SKM-1 treated with dmso at 0.1 percent for 144 hours (cell line): ENCODE measurements at regions not wholly inside any gene's neighbourhood (a gene's known extent, or its start where the extent isn't known, plus 50 kb on each side); places are given as distances from the start of the nearest gene placed in this dataset.
"Not testable (repeated sequence)": the region's sequence is repeated elsewhere in the genome, so short reads cannot be mapped to it uniquely, and the experiment has no call there.

Source experiments
- DNase-seq: peaks from one replicate; lab custom pipeline; 2025; ENCODE audit not compliant: unreplicated experiment; lab: John Stamatoyannopoulos, UW

GRCh38 chr14:39621223-39621622 lies 189.0 kb upstream of the FBXO33 start:
- no peak for DNase-seq

DNA sequence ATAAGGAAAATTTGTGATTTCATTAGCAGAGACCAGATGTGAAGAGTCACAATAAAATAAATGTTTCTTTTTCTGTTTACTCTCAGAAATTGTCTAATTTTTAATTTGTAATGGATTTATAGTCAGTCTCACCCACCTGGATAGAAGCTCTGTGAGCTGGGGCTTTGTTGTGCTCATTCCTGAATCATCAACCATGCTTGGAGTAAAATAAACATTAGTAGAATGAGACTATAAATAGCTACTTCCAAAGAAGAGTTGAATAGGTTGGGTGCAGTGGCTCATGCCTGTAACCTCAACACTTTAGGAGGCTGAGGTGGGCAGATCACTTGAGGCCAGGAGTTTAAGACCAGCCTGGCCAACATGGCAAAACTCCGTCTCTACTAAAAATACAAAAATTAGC lies 185.3 kb upstream of the FBXO33 start:
- no peak for DNase-seq

GRCh38 chr14:39615352-39615751 lies 183.1 kb upstream of the FBXO33 start:
- DNase-seq, result no peak

DNA sequence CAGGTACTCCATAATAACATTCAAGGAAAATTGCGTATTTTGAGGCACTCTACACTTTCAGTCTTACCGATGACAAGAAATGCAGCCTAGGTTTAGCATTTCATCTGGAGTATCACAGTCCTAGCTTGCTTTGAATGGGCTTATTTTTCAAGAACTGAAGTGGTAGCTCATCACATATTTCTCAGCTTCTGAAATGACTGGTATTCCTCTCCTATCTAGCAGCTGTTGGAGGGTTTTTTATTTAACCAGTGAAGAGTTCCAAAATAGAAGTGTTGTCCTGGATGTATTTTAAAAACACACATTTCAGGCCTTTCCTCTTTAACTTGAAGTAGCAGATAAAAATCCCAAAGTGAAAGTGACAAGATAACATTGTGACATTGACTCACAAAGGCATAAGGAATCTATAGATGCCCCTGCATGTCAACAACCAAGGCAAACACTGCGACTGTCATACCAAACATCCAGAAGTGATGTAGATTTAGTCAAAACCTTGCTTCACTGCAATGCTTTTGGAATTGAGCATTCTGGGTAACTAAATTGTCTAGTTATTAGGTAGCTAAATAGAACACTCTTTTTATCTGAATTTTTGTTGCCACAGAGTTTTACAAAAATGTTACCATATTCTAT lies 182.2 kb upstream of the FBXO33 start:
- DNase-seq, result no peak

DNA sequence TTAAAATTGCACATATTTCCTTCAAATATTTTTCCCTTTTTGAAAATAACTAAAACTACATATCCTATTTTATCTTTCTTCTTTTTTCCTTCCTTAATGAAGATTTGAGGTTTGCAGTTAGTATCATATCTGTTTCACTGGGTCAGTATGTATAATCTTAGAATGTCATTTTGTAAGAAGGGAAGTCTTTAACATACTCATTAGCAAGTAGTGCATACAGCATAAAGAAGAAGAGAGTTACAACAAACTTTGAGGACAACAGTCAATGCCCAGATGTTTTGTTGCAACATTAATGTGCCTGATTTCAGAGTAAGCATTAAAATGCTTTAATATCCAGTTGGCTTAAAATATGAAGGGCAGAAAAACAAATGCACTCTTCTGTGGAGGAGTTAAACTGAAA lies 176.9 kb upstream of the FBXO33 start:
- DNase-seq, result no peak

GRCh38 chr14:39607978-39608377 lies 175.7 kb upstream of the FBXO33 start:
- DNase-seq, result no peak

DNA sequence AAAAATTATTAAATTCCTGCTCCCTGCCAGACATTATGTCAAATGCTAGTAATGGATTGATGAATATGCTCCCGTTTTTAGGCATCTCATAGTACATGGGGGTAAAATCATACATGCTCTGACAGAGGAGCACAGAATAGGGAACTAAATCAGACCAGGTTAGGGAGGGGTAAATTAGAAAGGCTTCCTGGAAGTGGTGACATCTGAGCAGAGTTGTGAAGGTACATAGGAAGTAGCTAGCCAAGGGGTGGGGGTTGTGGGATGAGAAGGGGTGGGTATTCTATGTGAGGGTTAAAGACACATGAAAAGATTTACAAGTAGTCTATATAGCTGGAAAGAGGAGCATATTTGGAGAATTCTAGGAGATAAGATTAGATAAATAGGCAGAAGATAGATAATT lies 171.7 kb upstream of the FBXO33 start:
- DNase-seq, result no peak

GRCh38 chr14:39593377-39593776 lies 161.1 kb upstream of the FBXO33 start:
- no peak for DNase-seq

- DNase-seq, result no peak
Measured at GRCh38 chr14:39592116-39592789, 160.0 kb upstream of the FBXO33 start.

- not testable (repeated sequence) for DNase-seq
Measured at GRCh38 chr14:39589882-39590281, 157.6 kb upstream of the FBXO33 start.

- DNase-seq, result no peak
Measured at GRCh38 chr14:39582028-39582654, 149.9 kb upstream of the FBXO33 start.

- DNase-seq, result no peak
Measured at GRCh38 chr14:39581474-39581873, 149.2 kb upstream of the FBXO33 start.

GRCh38 chr14:39580696-39581095 lies 148.5 kb upstream of the FBXO33 start:
- no peak for DNase-seq

- DNase-seq, result no peak
Measured at GRCh38 chr14:39576736-39577135, 144.5 kb upstream of the FBXO33 start.

DNA sequence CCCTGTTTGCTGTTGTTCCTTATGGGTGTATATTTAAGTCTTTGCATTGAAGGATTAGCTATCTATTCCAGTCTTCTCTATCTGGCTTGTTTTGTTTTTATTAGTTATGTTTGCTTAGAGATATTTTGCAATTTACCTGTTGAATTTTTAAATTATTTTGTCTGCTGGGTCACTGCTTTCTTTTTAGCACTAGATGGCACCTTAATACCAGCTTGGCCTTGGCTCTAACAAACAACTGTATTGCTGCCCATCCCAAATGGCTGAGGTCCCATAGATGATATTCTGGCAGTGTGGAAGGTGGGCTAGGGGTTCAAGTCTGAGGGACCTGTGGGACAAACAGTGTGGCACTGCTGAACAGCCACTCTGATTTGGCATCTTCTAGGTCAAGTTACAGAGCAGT lies 144.0 kb upstream of the FBXO33 start:
- no peak for DNase-seq

DNA sequence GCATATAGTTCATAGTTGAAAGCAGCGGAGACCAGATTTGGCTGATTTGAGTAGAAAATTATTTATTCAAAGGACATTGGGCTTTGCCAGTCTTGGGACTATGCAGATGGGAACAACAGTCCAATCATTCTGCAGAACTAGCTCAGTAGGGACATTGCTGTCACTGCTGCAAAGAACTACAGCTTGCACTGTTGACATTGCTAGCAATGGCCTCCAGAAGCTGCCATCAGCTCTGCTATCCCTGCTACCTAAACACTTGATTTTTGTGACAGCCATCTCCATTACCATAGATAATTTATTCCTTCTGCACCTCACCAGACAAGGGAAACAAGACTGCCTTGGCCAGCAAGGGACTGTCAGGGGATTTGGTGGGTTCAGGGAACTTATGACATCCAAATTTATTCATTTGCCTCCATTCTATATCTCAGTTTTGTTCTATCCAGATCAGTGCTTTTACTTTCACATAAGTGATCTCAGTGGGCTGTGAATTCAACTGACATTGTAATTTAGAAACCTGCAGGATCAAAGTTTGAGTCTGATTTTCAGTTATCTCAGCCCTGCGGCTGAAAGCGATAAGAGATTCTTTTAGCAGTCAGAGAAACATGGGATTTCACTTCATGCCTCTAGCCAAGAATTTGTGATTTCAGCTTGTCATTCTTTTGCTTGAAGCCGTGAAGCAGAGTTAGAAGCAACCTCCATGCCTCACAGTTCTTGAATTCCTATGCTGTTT lies 136.7 kb upstream of the FBXO33 start:
- no peak for DNase-seq

DNA sequence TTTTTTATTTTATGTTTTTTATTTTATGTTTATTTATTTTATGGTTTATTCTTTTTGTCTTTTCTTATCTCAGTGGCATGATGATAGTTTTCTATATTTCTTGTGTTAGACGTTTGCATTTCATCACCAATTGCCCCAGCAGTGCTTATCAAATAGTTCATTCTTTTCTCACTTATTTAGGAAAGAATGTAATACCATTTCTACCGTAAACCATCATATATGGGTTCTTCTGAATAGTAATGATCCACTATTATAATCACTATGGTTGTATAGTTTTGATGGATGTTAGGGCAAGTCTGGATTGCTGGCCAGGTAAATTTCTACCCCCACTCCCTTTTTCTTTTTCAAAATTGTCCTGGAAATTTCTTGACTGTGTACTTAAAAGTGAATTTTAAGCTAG lies 134.6 kb upstream of the FBXO33 start:
- DNase-seq, result no peak

DNA sequence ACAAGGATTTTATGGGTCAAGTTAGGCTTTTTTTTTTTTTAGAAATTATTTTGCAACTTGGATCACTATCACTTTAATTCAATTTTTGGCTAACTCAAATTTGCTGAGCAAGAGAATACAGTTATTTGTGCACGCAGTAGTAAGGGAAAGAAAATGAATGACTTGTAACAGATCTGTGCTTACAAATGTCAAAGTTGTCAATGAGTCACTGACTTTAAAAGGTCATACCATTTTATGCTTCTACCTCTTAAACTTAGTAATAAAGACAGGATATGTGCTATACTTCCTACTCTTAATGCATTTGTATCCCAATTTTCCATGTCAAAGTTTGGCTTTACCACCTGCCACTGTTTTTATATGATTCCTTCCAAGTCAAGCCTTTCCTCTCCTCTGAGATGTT lies 131.1 kb upstream of the FBXO33 start:
- no peak for DNase-seq

DNA sequence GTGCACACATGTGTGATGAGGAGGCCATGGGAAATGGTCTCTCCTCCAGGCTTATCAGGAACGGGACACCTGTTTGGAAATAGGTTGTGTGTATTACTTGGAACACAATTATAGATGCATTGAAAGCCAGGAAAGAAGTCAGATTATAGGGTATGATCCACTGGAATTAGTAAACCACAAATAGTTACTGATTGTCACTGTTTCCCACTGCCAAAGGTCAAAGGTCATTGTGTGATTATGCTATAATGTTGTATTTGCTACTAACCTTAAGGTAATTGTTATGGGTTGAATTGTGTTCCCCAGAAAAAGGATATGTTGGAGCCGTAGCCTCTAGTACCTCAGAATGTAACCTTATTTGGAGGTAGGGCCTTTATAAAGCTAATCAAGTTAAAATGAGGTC lies 129.9 kb upstream of the FBXO33 start:
- no peak for DNase-seq

- DNase-seq, result no peak
Measured at GRCh38 chr14:39558525-39558924, 126.3 kb upstream of the FBXO33 start.

- DNase-seq, result no peak
Measured at GRCh38 chr14:39555749-39556148, 123.5 kb upstream of the FBXO33 start.

- no peak for DNase-seq
Measured at GRCh38 chr14:39554576-39554975, 122.3 kb upstream of the FBXO33 start.
